Body of pancreas (tissue), 4 donors: ENCODE measurements at regions not wholly inside any gene's neighbourhood (a gene's known extent, or its start where the extent isn't known, plus 50 kb on each side); places are given as distances from the start of the nearest gene placed in this dataset.

ENCODE experiments used
- CTCF ChIP-seq, 7 experiments: fragments of 450-650 bp in 4 of 7; fragments of 200-600 bp in 3 of 7; sonication (generic) in 3 of 7; IDR thresholded peaks; one replicate each; pipeline ENCODE4 v1.5.1; 2016 to 2019; ENCODE audit warnings: antibody characterized with exemption in 7 of 7
- POLR2A ChIP-seq, 3 donors: fragments of 450-650 bp; IDR thresholded peaks; one replicate each; pipeline ENCODE4 v1.6.1; 2016; ENCODE audit warnings: antibody characterized with exemption in 3 of 3, mild to moderate bottlenecking in 2 of 3

- TF ChIP-seq CTCF (IDR thresholded peaks at IDR 0.05) = no peak
- TF ChIP-seq POLR2A (IDR thresholded peaks at IDR 0.05) = no peak
Observed at GRCh38 chr15:68517285-68517761, 61.5 kb upstream of the CORO2B start.
